GM18517 (cell line): ENCODE measurements at regions not wholly inside any gene's neighbourhood (a gene's known extent, or its start where the extent isn't known, plus 50 kb on each side); places are given as distances from the start of the nearest gene placed in this dataset.

Source experiments
- ATAC-seq: cut with Tn5 transposase; IDR thresholded peaks from one replicate; pipeline ENCODE4 v1.9.1; 2021; ENCODE audit warnings: mild to moderate bottlenecking, moderate library complexity; ENCODE audit not compliant: unreplicated experiment

- no peak for ATAC-seq
Measured at GRCh38 chr6:95142101-95142500, 435.2 kb upstream of the MANEA start.

DNA sequence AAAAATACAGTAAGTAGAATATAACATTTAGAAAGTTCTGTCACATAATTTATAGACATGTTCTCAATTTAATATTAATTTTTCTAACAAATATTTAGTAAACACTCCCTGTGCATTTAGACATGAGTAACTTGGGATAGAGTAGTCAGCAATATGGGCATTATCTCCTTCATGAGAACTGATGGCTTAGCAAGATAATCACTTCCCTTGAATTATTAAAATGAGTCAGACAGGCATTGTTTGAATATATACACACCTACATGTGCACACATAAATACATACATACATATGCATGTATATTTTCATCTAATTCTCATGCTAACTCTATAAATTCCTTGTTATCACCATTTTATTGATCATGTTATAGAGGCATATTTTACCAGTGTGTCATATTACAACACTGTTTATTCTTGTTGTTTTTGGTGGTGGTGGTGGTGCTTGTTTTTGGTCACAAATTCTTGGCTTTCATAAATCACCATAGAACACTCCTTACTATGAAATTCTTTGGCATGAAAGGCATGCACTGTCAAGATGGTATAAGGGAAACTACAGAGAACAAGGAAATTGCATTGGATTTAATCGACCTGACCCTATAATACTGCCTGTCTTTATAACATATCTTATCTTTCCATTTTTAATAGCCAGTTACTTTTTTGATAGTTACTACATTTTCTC lies 434.5 kb upstream of the MANEA start:
- ATAC-seq, result no peak

- ATAC-seq, result no peak
Measured at GRCh38 chr6:95143408-95144180, 433.7 kb upstream of the MANEA start.

DNA sequence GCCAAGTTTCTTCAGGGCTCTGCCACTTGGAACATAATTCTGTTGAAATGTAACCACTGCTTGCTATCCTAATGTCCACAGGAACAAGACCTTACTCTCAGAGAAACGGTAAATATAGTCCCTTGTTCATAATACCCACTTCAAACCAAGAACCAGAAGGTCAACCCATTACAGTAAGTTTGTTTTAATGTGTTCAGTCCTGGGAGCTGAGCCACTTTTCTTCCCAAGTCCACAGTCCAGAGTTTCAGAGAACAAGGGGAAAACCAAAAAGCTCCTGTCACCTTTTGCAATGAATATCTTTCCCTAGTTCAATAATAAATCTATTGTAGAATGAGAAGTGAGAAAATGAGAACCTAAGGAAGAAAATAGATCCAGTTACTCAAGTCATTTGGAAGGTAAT lies 431.9 kb upstream of the MANEA start:
- ATAC-seq, result no peak

DNA sequence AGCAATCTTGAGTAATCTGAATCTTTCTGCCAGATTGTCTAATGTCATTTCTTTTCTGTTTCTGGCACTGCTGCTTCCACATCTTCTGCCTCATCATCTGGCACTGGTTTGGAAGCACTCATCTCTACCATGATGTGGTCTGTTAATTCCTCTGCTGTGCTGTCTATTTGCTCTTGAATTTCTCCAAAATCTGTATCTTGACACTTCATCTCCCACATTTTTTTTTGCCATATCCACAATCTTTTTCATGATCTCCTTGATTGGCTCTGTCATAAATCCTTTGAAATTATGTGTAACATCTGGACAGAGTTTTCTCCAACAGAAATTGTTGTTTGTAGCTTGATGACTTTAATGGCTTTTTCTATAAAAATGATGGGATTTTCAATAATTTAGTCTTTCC lies 417.8 kb upstream of the MANEA start:
- ATAC-seq, result no peak

- no peak for ATAC-seq
Measured at GRCh38 chr6:95169775-95170174, 407.6 kb upstream of the MANEA start.

DNA sequence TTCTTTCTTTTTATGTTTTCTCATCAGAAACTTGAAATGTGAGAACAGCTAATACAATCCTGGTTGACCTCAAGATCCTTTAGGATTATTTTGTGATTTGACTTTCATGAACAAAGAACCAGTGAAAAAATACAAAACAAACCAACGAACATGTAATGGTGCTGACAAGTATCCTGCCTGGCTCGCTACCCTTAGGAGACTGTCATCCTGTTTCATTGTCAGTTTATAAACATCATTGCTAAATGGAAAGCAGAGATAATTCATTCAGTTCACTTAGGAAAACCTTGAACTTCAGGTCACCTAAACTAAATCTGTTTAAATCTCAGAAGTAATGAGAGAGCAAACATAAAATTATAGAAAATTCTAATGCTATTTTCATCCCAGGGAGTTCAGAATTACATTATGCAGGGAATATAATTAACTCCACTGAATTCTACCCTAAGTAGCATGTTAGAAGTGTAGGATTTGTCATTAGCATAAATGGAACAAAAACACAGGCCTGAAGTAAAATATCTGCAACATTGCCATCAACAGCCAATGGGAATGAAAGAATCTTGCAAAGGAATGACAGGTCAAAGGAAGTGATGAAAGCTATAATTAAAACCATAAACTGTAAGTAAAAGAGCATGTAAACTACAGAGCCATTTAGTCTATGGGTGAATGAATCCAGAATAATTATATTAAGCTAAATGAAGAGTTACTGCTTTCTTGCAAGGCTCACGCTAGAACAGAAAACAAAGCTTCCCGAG lies 401.2 kb upstream of the MANEA start:
- no peak for ATAC-seq

DNA sequence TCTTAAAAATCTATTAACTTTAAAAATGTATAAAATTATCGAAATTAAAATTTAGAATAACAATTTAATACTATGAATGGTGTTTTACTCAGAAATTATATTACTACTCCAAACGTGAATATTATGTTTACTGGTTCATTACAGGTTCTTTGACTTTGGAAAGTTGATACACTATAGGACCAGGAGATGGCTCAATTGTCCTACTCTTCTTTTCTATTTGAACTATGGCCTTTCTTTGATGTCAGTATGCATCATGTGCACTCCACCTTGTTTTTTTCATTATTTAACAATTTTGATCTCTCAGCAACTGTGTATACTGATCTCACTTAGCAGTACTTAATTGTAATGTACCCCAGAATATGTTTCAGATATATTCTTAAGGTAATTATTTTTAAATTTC lies 391.5 kb upstream of the MANEA start:
- ATAC-seq, result no peak

- no peak for ATAC-seq
Measured at GRCh38 chr6:95186710-95187109, 390.6 kb upstream of the MANEA start.

- no peak for ATAC-seq
Measured at GRCh38 chr6:95197590-95197989, 379.7 kb upstream of the MANEA start.

- ATAC-seq, result peak; percentile 96
Measured at GRCh38 chr6:95203153-95203754, 374.1 kb upstream of the MANEA start.

DNA sequence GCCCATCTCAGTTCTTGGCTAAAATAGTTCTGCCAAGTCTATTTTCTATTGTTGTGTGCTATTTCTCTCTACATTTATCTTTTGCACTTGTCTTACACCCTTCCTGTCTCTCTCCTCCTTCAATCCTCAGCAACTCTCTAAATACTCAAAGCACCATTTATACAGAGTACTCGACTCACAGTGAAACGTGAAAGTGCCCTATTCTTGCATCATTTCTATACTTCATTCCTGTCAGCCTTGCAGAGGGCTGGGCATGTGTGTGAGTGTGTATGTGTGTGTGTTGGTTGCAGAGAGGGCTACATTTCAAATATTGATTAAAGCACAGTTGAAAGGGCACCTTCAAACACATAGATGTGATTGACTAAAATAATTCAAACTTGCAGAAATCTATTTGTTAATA lies 373.2 kb upstream of the MANEA start:
- no peak for ATAC-seq

DNA sequence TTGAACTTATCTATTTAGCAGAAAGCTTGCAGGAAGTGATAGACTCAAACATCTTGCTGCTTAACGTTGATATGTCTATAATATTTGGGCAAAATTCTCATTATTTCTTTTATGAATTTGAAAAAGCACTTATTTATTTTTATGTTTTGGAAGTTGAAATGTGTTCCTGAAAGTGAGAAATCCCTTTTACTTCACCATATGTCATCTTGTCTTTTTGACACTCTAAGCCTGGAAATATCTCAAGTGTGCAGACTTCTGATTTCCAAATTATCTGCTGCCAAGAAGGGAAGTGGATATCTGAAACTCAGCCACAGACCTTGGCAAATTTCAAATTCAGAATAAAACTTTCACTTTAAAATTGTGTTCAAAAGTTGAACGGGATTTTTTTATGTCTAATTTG lies 368.7 kb upstream of the MANEA start:
- ATAC-seq, result no peak

GRCh38 chr6:95209074-95209473 lies 368.3 kb upstream of the MANEA start:
- no peak for ATAC-seq

- ATAC-seq, result no peak
Measured at GRCh38 chr6:95216555-95216954, 360.8 kb upstream of the MANEA start.

DNA sequence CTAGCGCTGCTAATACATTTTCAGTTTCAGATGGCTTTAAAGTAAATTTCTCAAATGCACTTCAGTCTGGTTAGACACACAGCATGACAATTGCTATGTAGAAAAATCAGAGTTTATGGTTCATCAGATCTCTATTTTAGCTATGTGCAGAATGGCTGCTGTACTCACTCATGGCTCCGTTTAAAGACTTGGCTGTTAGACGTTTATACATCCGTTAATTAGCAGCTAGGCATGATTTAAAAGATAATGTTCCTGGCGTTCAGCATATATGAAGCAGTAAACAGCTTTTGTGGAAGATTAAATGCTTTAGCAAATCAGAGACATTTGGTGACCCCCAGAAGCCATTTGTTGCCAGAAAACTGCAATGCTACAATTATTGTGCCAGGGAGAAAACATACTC lies 350.0 kb upstream of the MANEA start:
- no peak for ATAC-seq

DNA sequence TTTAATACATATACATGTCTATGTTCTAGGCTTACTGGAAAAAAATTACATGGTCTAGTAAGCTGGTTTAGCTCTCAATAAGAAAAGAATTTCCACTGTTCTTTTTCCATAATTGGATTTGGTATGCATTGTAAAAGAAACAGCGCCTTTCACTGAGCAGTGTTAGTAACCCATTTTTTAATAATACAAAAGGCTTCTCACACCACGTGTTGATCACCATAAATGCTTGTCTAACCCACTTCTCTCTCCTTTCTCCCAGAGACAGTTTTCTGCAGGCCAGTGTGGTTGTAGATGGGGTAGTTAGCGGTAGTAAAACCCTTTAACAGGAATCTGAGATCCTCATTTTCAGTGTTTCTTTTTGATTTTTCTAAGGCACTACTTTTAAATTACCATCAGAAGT lies 348.7 kb upstream of the MANEA start:
- no peak for ATAC-seq

DNA sequence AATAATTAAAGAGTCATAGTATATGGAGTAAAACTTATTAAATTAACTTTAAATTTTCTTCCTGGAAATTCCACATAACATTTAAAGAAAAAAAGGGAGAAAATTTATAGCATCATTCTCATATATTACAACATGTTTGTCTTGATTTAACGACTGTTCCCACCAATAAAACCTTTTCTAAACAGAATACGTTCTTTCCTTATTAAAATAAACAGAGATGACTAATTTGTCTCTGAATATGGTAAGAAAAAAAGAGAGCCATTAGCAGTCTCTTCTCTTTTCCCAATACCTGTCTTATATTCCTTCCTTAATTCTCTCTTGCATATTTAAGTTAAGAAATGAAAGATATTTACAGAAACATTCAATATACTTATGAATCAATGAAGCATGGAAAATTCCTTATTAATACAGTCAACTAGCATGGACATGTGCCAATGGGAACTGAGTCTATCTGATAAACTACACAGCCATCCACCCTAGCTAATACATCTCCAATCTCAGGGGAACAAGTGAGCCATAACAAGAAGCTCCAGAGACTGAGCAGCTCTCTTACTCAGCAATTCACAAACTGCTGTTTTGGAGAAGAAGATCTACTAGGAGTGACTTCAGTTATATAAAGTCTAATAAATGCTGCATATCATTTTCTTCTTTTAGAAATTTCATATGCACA lies 347.1 kb upstream of the MANEA start:
- no peak for ATAC-seq

GRCh38 chr6:95231416-95231815 lies 345.9 kb upstream of the MANEA start:
- no peak for ATAC-seq

- no peak for ATAC-seq
Measured at GRCh38 chr6:95232446-95232845, 344.9 kb upstream of the MANEA start.

DNA sequence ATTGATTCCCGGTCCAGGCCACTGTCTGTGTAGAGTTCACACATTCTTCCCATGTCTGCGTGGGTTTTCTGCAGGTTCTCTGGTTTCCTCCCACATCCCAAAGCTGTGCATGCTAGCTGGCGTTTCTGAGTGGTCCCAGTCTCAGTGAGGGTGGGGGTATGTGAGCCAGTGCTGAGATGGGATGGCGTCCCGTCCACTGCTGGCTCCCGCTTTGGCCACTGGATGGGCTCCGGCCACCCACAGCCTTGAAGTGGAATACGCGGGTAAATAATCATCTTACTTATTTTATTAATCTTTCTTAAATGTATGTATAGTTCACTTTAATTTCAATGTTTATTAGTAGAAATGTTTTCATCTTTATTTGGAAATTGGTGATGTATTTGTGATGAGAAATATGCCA lies 343.5 kb upstream of the MANEA start:
- ATAC-seq, result no peak
